ENCODE measurements at regions not wholly inside any gene's neighbourhood (a gene's known extent, or its start where the extent isn't known, plus 50 kb on each side); places are given as distances from the start of the nearest gene placed in this dataset.
"Not testable (repeated sequence)": the region's sequence is repeated elsewhere in the genome, so short reads cannot be mapped to it uniquely, and the experiment has no call there.

DNA sequence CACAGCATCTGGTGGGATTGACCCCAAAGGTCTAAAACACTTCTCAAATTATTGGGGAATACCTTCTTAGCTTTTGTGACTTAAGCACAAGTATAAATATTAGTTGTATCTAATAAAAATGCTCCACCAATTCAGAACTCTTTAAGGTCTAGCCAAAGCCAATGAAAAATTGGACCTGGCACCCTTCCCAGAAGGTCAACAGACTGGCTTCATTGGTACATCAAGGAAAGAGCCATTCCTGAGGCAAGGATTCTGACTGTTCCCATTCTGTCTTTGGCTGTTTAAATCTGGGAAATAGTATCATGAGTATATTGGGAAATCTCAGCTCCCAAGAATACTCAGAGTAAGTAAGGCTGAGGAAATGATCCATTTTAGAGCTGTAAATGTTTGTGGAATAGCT, 153.0 kb upstream of the TRPC5 start:
- no peak for ATAC-seq
- no peak for TF ChIP-seq BACH2 (CRISPR knock-in tag; IDR thresholded peaks at IDR 0.05; ENCODE audit: borderline replicate concordance)
- no peak for TF ChIP-seq CREB5 (CRISPR knock-in tag; IDR thresholded peaks at IDR 0.05; ENCODE audit: low read depth)

- ATAC-seq, result no peak
- TF ChIP-seq ZFP3 (CRISPR knock-in tag; IDR thresholded peaks at IDR 0.05) (no peak), ZFP30 (CRISPR knock-in tag; IDR thresholded peaks at IDR 0.05) (no peak), ISL1 (CRISPR knock-in tag; IDR thresholded peaks at IDR 0.05) (no peak), PATZ1 (CRISPR knock-in tag; IDR thresholded peaks at IDR 0.05; ENCODE audit: borderline replicate concordance) (no peak), CREB5 (CRISPR knock-in tag; IDR thresholded peaks at IDR 0.05; ENCODE audit: low read depth) (no peak), CSDC2 (CRISPR knock-in tag; IDR thresholded peaks at IDR 0.05) (no peak), ESRRG (CRISPR knock-in tag; IDR thresholded peaks at IDR 0.05) (no peak), ARNTL (CRISPR knock-in tag; IDR thresholded peaks at IDR 0.05; ENCODE audit: borderline replicate concordance, low read depth) (no peak), RARB (CRISPR knock-in tag; IDR thresholded peaks at IDR 0.05) (no peak), TSHZ2 (CRISPR knock-in tag; IDR thresholded peaks at IDR 0.05) (no peak), BACH2 (CRISPR knock-in tag; IDR thresholded peaks at IDR 0.05; ENCODE audit: borderline replicate concordance) (no peak), TOX (CRISPR knock-in tag; IDR thresholded peaks at IDR 0.05; ENCODE audit: borderline replicate concordance) (no peak), ZNF70 (CRISPR knock-in tag; IDR thresholded peaks at IDR 0.05) (no peak), ZNF8 (CRISPR knock-in tag; IDR thresholded peaks at IDR 0.05) (no peak), GLIS3 (CRISPR knock-in tag; IDR thresholded peaks at IDR 0.05) (no peak)
These were observed 150.6 kb upstream of the TRPC5 start for GRCh38 chrX:112233164-112233563.

- ATAC-seq, result not testable (repeated sequence)
These were observed 144.2 kb upstream of the TRPC5 start for GRCh38 chrX:112226795-112227194.

DNA sequence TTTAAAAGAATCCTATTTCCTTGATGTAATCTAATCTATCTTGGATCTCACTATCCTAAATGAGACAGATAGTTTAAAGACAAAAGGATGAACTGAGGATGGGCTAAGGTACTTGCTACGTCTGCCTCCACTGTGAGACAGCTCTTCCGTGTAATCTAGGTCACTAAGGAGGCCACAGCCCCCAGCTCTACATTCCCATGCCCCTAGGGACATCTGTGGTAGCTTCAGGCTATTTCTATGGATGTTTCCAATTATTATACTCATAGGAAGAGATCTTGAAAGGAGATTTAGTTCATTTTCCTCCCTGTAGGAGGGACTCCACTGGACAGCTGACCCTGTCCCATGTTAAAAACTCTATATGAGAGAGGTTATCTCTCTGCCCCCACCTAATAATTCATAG, 140.8 kb upstream of the TRPC5 start:
- no peak for ATAC-seq
- no peak for TF ChIP-seq ZC3H10 (CRISPR knock-in tag; IDR thresholded peaks at IDR 0.05)
- no peak for TF ChIP-seq PPARA (CRISPR knock-in tag; IDR thresholded peaks at IDR 0.05; ENCODE audit: borderline replicate concordance)
- TF ChIP-seq PATZ1 (CRISPR knock-in tag; IDR thresholded peaks at IDR 0.05; ENCODE audit: borderline replicate concordance), result no peak
- TF ChIP-seq CSRNP3 (CRISPR knock-in tag; IDR thresholded peaks at IDR 0.05), result no peak
- TF ChIP-seq GLIS3 (CRISPR knock-in tag; IDR thresholded peaks at IDR 0.05), result no peak
- no peak for TF ChIP-seq TOX (CRISPR knock-in tag; IDR thresholded peaks at IDR 0.05; ENCODE audit: borderline replicate concordance)
- TF ChIP-seq ARNTL (CRISPR knock-in tag; IDR thresholded peaks at IDR 0.05; ENCODE audit: borderline replicate concordance, low read depth), result no peak
- TF ChIP-seq ZFP30 (CRISPR knock-in tag; IDR thresholded peaks at IDR 0.05), result no peak
- TF ChIP-seq SNAI2 (CRISPR knock-in tag; IDR thresholded peaks at IDR 0.05), result no peak
- TF ChIP-seq OSR1 (CRISPR knock-in tag; IDR thresholded peaks at IDR 0.05), result no peak
- no peak for TF ChIP-seq ISL1 (CRISPR knock-in tag; IDR thresholded peaks at IDR 0.05)
- TF ChIP-seq ZNF8 (CRISPR knock-in tag; IDR thresholded peaks at IDR 0.05), result no peak
- TF ChIP-seq ZFP3 (CRISPR knock-in tag; IDR thresholded peaks at IDR 0.05), result no peak
- TF ChIP-seq POU6F1 (CRISPR knock-in tag; IDR thresholded peaks at IDR 0.05; ENCODE audit: borderline replicate concordance, low read depth), result no peak
- no peak for TF ChIP-seq CREB5 (CRISPR knock-in tag; IDR thresholded peaks at IDR 0.05; ENCODE audit: low read depth)
- no peak for TF ChIP-seq BACH2 (CRISPR knock-in tag; IDR thresholded peaks at IDR 0.05; ENCODE audit: borderline replicate concordance)
- no peak for TF ChIP-seq ZNF70 (CRISPR knock-in tag; IDR thresholded peaks at IDR 0.05)

Measured in SK-N-SH treated with all-trans-retinoic acid at 6 μM for 48 hours (cell line).